ENCODE measurements at regions not wholly inside any gene's neighbourhood (a gene's known extent, or its start where the extent isn't known, plus 50 kb on each side); places are given as distances from the start of the nearest gene placed in this dataset.

DNA sequence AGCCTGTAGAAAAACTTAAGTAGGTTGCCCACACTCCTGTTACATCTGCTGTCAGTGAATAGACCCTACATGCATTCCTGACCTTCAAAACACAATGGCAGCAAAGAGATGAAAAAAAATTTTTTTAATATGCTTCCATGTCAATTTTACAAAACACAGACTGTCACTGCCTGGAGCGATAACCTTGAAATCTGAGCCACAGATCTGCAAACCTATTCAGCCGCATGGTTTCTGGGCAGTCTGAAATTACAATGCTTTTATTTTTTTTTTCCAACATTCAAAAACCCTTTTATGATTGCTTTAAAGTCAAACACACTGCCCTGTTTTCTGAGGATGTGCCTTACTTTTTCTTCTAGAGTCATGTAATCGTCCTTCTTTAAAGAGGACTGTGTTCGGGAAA lies 264.9 kb upstream of the PUDP start:
- Mint-ChIP-seq H3K36me3 (ENCODE audit: insufficient read depth in 1 of 3, low read depth in 3 of 3) (no peaks in the 10 kb centered on the region), H3K4me1 (no peaks in the 10 kb centered on the region), H3K27me3 (ENCODE audit: low read depth) (peaks cover 3% of the 10 kb centered on the region), H3K27ac (no peak overlapping the region), H3K9me3 (no peaks in the 10 kb centered on the region), H3K4me3 (no peak overlapping the region)
- TF ChIP-seq, protein P1, sequence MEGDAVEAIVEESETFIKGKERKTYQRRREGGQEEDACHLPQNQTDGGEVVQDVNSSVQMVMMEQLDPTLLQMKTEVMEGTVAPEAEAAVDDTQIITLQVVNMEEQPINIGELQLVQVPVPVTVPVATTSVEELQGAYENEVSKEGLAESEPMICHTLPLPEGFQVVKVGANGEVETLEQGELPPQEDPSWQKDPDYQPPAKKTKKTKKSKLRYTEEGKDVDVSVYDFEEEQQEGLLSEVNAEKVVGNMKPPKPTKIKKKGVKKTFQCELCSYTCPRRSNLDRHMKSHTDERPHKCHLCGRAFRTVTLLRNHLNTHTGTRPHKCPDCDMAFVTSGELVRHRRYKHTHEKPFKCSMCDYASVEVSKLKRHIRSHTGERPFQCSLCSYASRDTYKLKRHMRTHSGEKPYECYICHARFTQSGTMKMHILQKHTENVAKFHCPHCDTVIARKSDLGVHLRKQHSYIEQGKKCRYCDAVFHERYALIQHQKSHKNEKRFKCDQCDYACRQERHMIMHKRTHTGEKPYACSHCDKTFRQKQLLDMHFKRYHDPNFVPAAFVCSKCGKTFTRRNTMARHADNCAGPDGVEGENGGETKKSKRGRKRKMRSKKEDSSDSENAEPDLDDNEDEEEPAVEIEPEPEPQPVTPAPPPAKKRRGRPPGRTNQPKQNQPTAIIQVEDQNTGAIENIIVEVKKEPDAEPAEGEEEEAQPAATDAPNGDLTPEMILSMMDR (conservative IDR thresholded peaks at IDR 0.05), result no peak
- Histone ChIP-seq H3K27ac (ENCODE audit: insufficient read length, low read depth, low read length) (no peak overlapping the region), H4K8ac (replicated peaks; ENCODE audit: insufficient read length, low read depth, low read length) (no peak overlapping the region), H3K79me1 (ENCODE audit: insufficient read depth, low read depth, low read length, poor library complexity, severe bottlenecking) (no peaks in the 10 kb centered on the region), H2BK120ac (ENCODE audit: low read depth, low read length, poor library complexity, severe bottlenecking) (no peak overlapping the region), H3K9me3 (ENCODE audit: control insufficient read depth, low read depth, low read length) (no peaks in the 10 kb centered on the region), H3K14ac (ENCODE audit: insufficient read depth, low read length) (no peak overlapping the region), H3K9ac (ENCODE audit: extremely low read depth, insufficient read length, low read length) (no peak overlapping the region), H2BK15ac (ENCODE audit: low read depth, low read length) (no peak overlapping the region), H3K23me2 (ENCODE audit: insufficient read length, low read depth, low read length, poor library complexity, severe bottlenecking) (no peaks in the 10 kb centered on the region), H3K4me1 (ENCODE audit: insufficient read depth, low read length) (no peaks in the 10 kb centered on the region), H2BK5ac (ENCODE audit: insufficient read length, low read length) (no peak overlapping the region), H3K4ac (ENCODE audit: low read depth, low read length) (no peak overlapping the region), H2AK5ac (ENCODE audit: insufficient read length, low read length) (no peak overlapping the region), H3K56ac (ENCODE audit: insufficient read length, low read depth, low read length) (no peak overlapping the region), H3K23ac (ENCODE audit: insufficient read length, low read depth, low read length) (no peak overlapping the region), H3K27me3 (ENCODE audit: insufficient read depth, low read length) (no peaks in the 10 kb centered on the region), H2BK12ac (ENCODE audit: insufficient read length, low read depth, low read length) (no peak overlapping the region), H2AFZ (ENCODE audit: low read length) (no peak overlapping the region), H3T11ph (ENCODE audit: low read length) (no peak overlapping the region), H2BK20ac (ENCODE audit: low read depth, low read length, poor library complexity, severe bottlenecking) (no peak overlapping the region), H4K5ac (ENCODE audit: insufficient read length, low read depth, low read length) (no peak overlapping the region), H3K18ac (ENCODE audit: insufficient read length, low read depth, low read length) (no peak overlapping the region), H3K79me2 (ENCODE audit: insufficient read depth, low read length) (no peaks in the 10 kb centered on the region), H4K20me1 (ENCODE audit: control insufficient read depth, insufficient read depth, insufficient read length) (no peaks in the 10 kb centered on the region), H4K91ac (ENCODE audit: insufficient read length, low read depth, low read length) (no peak overlapping the region), H3K4me2 (ENCODE audit: insufficient read depth, insufficient read length, low read length) (no peak overlapping the region)
- DNase-seq, result no peak
- WGBS (ENCODE audit: extremely low coverage, insufficient read length, low lambda C conversion rate), result no CpG with 5 or more reads among the region's 4 CpGs

All from H9 (cell line).